PC-9 (cell line): ENCODE measurements at regions not wholly inside any gene's neighbourhood (a gene's known extent, or its start where the extent isn't known, plus 50 kb on each side); places are given as distances from the start of the nearest gene placed in this dataset.

Experiments used
- CTCF ChIP-seq: fragments of 200-600 bp; sonication (generic); conservative IDR thresholded peaks from 2 replicates; pipeline ENCODE4 v1.6.1; 2017; ENCODE audit warnings: mixed run types, antibody characterized with exemption, mild to moderate bottlenecking, moderate library complexity
- EZH2 ChIP-seq: fragments of 200-600 bp; sonication (generic); IDR thresholded peaks from 2 replicates; pipeline ENCODE4 v1.8.0; 2017; ENCODE audit warnings: antibody characterized with exemption, low read depth

- TF ChIP-seq EZH2 (no peak), CTCF (no peak)
Measured at GRCh38 chrX:13123857-13124345, 79.5 kb upstream of the FAM9C start.
